CD4-positive, alpha-beta T cell treated with Interleukin-12 subunit alpha and Interleukin-12 subunit beta, for 1 hour (primary cell): ENCODE measurements at regions not wholly inside any gene's neighbourhood (a gene's known extent, or its start where the extent isn't known, plus 50 kb on each side); places are given as distances from the start of the nearest gene placed in this dataset.

Experiments used
- DNase-seq: peaks from one replicate; pipeline ENCODE4 v3.0.0-alpha.2; 2020

GRCh38 chr21:26641062-26641461 lies 68.0 kb upstream of the CYYR1 start:
- no peak for DNase-seq

GRCh38 chr21:26637201-26637745 lies 64.2 kb upstream of the CYYR1 start:
- no peak for DNase-seq

- no peak for DNase-seq
Measured at GRCh38 chr21:26635681-26636080, 62.6 kb upstream of the CYYR1 start.

GRCh38 chr21:26632691-26633090 lies 59.6 kb upstream of the CYYR1 start:
- DNase-seq = no peak

GRCh38 chr21:26626187-26626586 lies 53.1 kb upstream of the CYYR1 start:
- no peak for DNase-seq

- no peak for DNase-seq
Measured at GRCh38 chr21:26624983-26625519, 52.0 kb upstream of the CYYR1 start.
